Parathyroid adenoma (tissue), 2 donors: ENCODE measurements at regions not wholly inside any gene's neighbourhood (a gene's known extent, or its start where the extent isn't known, plus 50 kb on each side); places are given as distances from the start of the nearest gene placed in this dataset.

Source experiments
- H2AFZ ChIP-seq: fragments of 300-600 bp; sonication (generic); one replicate; pipeline ENCODE4 v1.7.0; 2017; ENCODE audit warnings: antibody characterized with exemption, mild to moderate bottlenecking
- H3K27ac ChIP-seq: fragments of 300-600 bp; sonication (generic); one replicate; pipeline ENCODE4 v1.7.0; 2017
- H3K27me3 ChIP-seq: fragments of 300-600 bp; sonication (generic); one replicate; pipeline ENCODE4 v1.7.0; 2017; ENCODE audit warnings: low read length; ENCODE audit not compliant: control insufficient read depth, insufficient read depth
- H3K36me3 ChIP-seq: fragments of 300-600 bp; sonication (generic); one replicate; pipeline ENCODE4 v1.7.0; 2017; ENCODE audit warnings: low read length; ENCODE audit not compliant: control insufficient read depth, insufficient read depth
- H3K4me1 ChIP-seq: fragments of 300-600 bp; sonication (generic); one replicate; pipeline ENCODE4 v1.7.0; 2017; ENCODE audit warnings: control low read depth
- H3K4me2 ChIP-seq: fragments of 300-600 bp; sonication (generic); one replicate; pipeline ENCODE4 v1.7.0; 2017; ENCODE audit warnings: low read length
- H3K4me3 ChIP-seq: fragments of 300-600 bp; sonication (generic); one replicate; pipeline ENCODE4 v1.7.0; 2017; ENCODE audit warnings: low read depth, low read length
- H3K79me2 ChIP-seq: fragments of 300-600 bp; sonication (generic); one replicate; pipeline ENCODE4 v1.7.0; 2017; ENCODE audit warnings: control low read depth
- H3K9ac ChIP-seq: fragments of 300-600 bp; sonication (generic); one replicate; pipeline ENCODE4 v1.7.0; 2017; ENCODE audit warnings: mild to moderate bottlenecking
- H3K9me3 ChIP-seq: fragments of 300-600 bp; sonication (generic); one replicate; pipeline ENCODE4 v1.7.0; 2017; ENCODE audit warnings: low read length; ENCODE audit not compliant: control insufficient read depth
- TF ChIP-seq, protein P1 (sequence below): fragments of 300-600 bp; sonication (generic); IDR thresholded peaks from one replicate; pipeline ENCODE4 v1.7.0; 2017; ENCODE audit warnings: antibody characterized with exemption, mild to moderate bottlenecking
- donor health status: primary hyperparathyroidism.

DNA sequence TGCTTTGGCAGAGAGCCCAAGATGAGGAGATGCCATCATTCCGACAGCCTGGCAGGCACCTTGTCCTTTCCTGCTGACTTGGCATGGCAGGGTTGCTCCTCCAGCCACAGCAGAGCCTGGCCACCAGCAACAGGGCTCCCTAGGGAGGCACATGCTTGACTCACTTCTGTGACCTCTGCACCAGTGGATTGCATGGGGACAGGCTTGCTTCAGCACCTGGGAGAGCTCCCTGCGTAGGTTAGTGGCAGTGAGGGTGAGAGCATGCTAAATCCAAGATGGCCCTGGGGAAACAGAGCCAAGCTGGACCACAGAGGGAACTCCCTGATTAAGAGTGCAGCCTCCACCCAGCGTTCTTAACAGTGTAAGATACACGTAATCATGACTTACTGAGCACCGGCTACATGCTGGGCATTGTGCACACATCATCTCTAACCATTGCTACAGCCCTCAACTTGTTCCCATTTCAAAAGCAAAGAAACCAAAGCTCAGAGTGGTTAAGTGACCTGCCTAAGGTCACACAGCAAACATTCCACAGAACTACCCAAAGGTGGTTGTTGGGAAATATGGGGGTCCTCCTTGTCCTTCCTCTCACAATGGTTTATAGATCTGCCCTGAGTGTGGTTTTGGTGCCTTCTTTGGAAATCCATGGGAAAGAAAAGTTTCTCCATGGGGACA is 116.6 kb upstream of the UQCRFS1 start:
- TF ChIP-seq, protein P1, sequence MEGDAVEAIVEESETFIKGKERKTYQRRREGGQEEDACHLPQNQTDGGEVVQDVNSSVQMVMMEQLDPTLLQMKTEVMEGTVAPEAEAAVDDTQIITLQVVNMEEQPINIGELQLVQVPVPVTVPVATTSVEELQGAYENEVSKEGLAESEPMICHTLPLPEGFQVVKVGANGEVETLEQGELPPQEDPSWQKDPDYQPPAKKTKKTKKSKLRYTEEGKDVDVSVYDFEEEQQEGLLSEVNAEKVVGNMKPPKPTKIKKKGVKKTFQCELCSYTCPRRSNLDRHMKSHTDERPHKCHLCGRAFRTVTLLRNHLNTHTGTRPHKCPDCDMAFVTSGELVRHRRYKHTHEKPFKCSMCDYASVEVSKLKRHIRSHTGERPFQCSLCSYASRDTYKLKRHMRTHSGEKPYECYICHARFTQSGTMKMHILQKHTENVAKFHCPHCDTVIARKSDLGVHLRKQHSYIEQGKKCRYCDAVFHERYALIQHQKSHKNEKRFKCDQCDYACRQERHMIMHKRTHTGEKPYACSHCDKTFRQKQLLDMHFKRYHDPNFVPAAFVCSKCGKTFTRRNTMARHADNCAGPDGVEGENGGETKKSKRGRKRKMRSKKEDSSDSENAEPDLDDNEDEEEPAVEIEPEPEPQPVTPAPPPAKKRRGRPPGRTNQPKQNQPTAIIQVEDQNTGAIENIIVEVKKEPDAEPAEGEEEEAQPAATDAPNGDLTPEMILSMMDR: no peak
- peaks cover 2% of the 10 kb centered on the region for H3K4me1 ChIP-seq
- H3K4me2 ChIP-seq: no peak overlapping the region
- no peak overlapping the region for H3K4me3 ChIP-seq
- no peak overlapping the region for H2AFZ ChIP-seq
- no peaks in the 10 kb centered on the region for H3K36me3 ChIP-seq
- no peaks in the 10 kb centered on the region for H3K27me3 ChIP-seq
- H3K9ac ChIP-seq: no peak overlapping the region
- no peaks in the 10 kb centered on the region for H3K9me3 ChIP-seq
- no peak overlapping the region for H3K27ac ChIP-seq
- no peaks in the 10 kb centered on the region for H3K79me2 ChIP-seq

DNA sequence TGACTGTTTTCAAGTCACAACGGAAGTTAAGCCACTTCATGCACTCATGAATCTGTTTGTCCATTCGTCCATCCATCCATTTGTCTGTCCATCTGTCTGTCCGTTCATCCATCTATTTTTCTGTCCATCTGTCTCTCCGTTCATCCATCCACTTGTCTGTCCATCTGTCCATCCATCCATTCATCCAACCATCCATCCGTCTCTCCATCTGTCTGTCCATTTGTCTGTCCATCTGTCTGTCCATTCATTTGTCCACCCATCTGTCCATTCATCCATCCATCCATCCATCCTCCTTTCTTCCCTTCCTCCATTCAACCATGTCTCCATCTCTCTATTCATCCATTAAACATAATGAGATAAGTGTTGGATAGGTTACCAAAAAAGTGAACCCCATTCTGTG is 123.5 kb upstream of the UQCRFS1 start:
- TF ChIP-seq, protein P1: no peak
- no peaks in the 10 kb centered on the region for H3K79me2 ChIP-seq
- H3K27ac ChIP-seq: no peak overlapping the region
- H3K27me3 ChIP-seq: no peaks in the 10 kb centered on the region
- no peaks in the 10 kb centered on the region for H3K9me3 ChIP-seq
- H3K4me2 ChIP-seq: no peak overlapping the region
- H3K4me1 ChIP-seq: no peaks in the 10 kb centered on the region
- no peak overlapping the region for H3K4me3 ChIP-seq
- H3K36me3 ChIP-seq: no peaks in the 10 kb centered on the region
- H3K9ac ChIP-seq: no peak overlapping the region
- no peak overlapping the region for H2AFZ ChIP-seq

DNA sequence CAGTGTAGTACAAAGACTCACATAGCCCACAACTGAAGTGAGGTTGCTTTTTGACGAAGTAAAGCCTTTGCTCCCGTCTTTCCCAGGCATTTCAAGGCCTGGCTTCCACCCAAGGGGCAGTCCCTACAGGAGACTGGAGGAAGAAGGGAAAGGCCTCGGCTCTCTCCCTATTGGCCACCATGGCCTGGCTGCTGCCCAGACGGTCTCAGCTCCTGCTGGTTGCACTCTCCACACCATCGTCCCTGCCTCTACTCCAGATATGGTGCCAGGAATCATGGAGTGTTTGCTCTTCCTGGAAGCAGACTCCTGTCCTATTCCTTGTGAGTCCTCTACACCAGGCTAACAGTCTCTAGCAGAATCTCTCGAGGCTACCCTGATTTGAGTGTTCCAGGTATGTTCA is 124.1 kb upstream of the UQCRFS1 start:
- H3K4me1 ChIP-seq: no peaks in the 10 kb centered on the region
- no peak overlapping the region for H3K27ac ChIP-seq
- no peaks in the 10 kb centered on the region for H3K36me3 ChIP-seq
- H3K9ac ChIP-seq: no peak overlapping the region
- no peaks in the 10 kb centered on the region for H3K9me3 ChIP-seq
- H3K79me2 ChIP-seq: no peaks in the 10 kb centered on the region
- no peaks in the 10 kb centered on the region for H3K27me3 ChIP-seq
- TF ChIP-seq, protein P1: no peak
- H3K4me3 ChIP-seq: no peak overlapping the region
- no peak overlapping the region for H3K4me2 ChIP-seq
- no peak overlapping the region for H2AFZ ChIP-seq

DNA sequence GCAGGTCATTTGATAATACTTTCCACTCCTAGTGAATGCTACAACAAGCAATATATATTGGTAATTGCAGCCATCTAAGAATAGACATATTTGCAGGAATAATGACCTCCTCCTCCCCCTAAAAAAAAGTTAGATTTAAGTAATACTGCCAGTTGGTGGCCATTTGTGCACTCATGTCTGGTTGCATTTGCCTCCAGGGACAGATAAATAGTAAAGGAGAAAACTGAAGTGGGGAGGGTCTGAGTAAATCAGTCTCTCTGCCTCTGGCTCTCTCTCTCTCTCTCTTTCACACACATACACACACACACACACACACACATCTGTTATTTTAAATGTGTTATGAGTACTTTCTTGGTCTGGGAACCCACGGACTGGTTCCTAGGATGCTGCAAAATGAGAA is 125.5 kb upstream of the UQCRFS1 start:
- Histone ChIP-seq H3K9me3 (no peaks in the 10 kb centered on the region), H2AFZ (no peak overlapping the region), H3K27ac (no peak overlapping the region), H3K4me2 (no peak overlapping the region), H3K79me2 (no peaks in the 10 kb centered on the region), H3K9ac (no peak overlapping the region), H3K4me3 (no peak overlapping the region), H3K36me3 (no peaks in the 10 kb centered on the region), H3K27me3 (no peaks in the 10 kb centered on the region), H3K4me1 (no peaks in the 10 kb centered on the region)
- TF ChIP-seq, protein P1: no peak

DNA sequence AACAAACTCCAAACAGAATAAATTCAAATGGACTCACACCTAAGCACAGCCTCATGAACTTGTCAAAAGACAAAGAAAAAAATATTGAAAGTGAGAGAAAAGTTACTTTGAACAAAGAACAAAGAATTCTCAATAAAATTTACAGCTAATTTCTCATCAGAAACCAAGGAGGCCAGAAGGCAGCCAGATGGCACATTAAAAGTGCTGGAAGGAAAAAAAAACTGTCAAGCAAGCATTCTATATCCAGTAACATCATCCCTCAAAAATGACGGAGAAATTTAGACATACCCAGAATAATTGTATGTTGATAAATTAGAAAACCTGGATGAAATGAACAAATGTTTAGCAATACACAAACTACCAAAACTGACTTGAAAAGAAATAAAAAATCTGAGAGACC is 129.8 kb upstream of the UQCRFS1 start:
- H3K9ac ChIP-seq: no peak overlapping the region
- H3K4me2 ChIP-seq: no peak overlapping the region
- TF ChIP-seq, protein P1: no peak
- H2AFZ ChIP-seq: no peak overlapping the region
- no peak overlapping the region for H3K27ac ChIP-seq
- no peaks in the 10 kb centered on the region for H3K79me2 ChIP-seq
- H3K4me3 ChIP-seq: no peak overlapping the region
- no peaks in the 10 kb centered on the region for H3K9me3 ChIP-seq
- no peaks in the 10 kb centered on the region for H3K27me3 ChIP-seq
- no peaks in the 10 kb centered on the region for H3K36me3 ChIP-seq
- H3K4me1 ChIP-seq: no peaks in the 10 kb centered on the region
